ENCODE measurements at regions not wholly inside any gene's neighbourhood (a gene's known extent, or its start where the extent isn't known, plus 50 kb on each side); places are given as distances from the start of the nearest gene placed in this dataset.

DNA sequence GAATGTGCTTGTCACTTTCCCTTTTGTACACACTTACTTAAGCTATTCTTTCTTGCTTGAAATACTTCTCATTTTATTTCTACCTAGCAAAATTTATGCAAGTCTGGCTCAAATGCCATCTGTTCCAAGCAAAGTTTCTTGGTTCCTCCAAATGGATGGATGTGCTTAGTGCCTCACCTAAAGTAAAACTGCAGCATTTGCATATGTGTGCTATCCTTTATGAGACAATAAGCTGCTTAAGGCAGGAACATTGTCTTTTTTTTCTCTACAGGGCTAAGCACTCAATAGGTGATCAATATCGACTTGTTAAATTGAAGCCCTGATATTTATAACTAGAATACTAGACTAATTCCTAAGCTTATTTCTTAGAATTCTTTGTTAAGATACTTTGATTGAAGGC lies 136.8 kb downstream of the CYLC1 start:
- intact Hi-C loops (cut with micrococcal nuclease) = no loop called here
- ChIA-PET POLR2A (ENCODE audit: unreplicated experiment) (no interaction called here), CTCF (no interaction called here)
- Histone ChIP-seq H3K79me2 (ENCODE audit: low read length) (no peaks in the 10 kb centered on the region), H3K9me3 (ENCODE audit: low read length) (no peaks in the 10 kb centered on the region), H3K27ac (ENCODE audit: low read length) (no peak overlapping the region), H3K9me2 (replicated peaks; ENCODE audit: low read length) (no peaks in the 10 kb centered on the region), H3K27me3 (ENCODE audit: low read length) (no peaks in the 10 kb centered on the region), H2AFZ (ENCODE audit: low read length) (no peak overlapping the region), H3K36me3 (ENCODE audit: low read depth, low read length) (no peaks in the 10 kb centered on the region), H3K4me3 (ENCODE audit: low read length) (no peak overlapping the region), H3K4me1 (ENCODE audit: insufficient read depth, low read length) (no peaks in the 10 kb centered on the region), H3F3A (ENCODE audit: low read length, unreplicated experiment) (no peaks in the 10 kb centered on the region), H4K20me1 (ENCODE audit: low read length) (no peaks in the 10 kb centered on the region), H3K4me2 (ENCODE audit: low read length) (no peak overlapping the region), H3K9ac (ENCODE audit: low read length) (no peak overlapping the region)
- DNase-seq = no peak
- no peak for ATAC-seq
- TF ChIP-seq EZH2 (IDR thresholded peaks at IDR 0.05; ENCODE audit: low read length, unreplicated experiment) (no peak), EZH2phosphoT487 (IDR thresholded peaks at IDR 0.05; ENCODE audit: borderline replicate concordance, low read length) (no peak)
- TF ChIP-seq, protein P1, sequence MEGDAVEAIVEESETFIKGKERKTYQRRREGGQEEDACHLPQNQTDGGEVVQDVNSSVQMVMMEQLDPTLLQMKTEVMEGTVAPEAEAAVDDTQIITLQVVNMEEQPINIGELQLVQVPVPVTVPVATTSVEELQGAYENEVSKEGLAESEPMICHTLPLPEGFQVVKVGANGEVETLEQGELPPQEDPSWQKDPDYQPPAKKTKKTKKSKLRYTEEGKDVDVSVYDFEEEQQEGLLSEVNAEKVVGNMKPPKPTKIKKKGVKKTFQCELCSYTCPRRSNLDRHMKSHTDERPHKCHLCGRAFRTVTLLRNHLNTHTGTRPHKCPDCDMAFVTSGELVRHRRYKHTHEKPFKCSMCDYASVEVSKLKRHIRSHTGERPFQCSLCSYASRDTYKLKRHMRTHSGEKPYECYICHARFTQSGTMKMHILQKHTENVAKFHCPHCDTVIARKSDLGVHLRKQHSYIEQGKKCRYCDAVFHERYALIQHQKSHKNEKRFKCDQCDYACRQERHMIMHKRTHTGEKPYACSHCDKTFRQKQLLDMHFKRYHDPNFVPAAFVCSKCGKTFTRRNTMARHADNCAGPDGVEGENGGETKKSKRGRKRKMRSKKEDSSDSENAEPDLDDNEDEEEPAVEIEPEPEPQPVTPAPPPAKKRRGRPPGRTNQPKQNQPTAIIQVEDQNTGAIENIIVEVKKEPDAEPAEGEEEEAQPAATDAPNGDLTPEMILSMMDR (conservative IDR thresholded peaks at IDR 0.05; ENCODE audit: low read depth, low read length) = no peak
- no TSS peak for BruUV-seq (replicated peaks)

Data from PC-3 (cell line).